ENCODE measurements at regions not wholly inside any gene's neighbourhood (a gene's known extent, or its start where the extent isn't known, plus 50 kb on each side); places are given as distances from the start of the nearest gene placed in this dataset.

DNA sequence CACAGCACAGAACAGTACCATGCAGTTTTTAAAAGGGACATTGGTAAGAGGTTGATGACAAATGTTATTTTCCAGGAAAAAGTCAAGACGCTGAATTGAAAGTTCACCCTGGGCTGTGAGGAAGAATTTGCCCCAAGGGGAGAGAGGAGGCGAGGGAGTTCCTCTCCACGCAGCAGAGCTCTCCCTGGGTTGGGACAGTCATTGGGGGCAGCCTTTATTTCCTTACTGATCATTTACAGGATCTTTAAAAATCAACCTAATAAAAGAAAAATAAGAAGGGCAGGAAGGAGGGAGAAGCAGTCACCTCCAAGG, 49.9 kb upstream of the WNT7B start:
- H3K9me3 Mint-ChIP-seq: no peaks in the 10 kb centered on the region; the same call in 2 of the 3 replicates
- H3K4me1 Mint-ChIP-seq: peaks cover 17% of the 10 kb centered on the region
- no peaks in the 10 kb centered on the region for H3K36me3 Mint-ChIP-seq (ENCODE audit: low read depth)
- no peaks in the 10 kb centered on the region for H3K36me3 ChIP-seq (ENCODE audit: insufficient read depth)
- no peak for DNase-seq (ENCODE audit: low spot score)
- H3K4me1 ChIP-seq (ENCODE audit: insufficient read depth): peaks cover 13% of the 10 kb centered on the region
- H2AFZ ChIP-seq: peak overlapping the region; percentile 85
- TF ChIP-seq EZH2phosphoT487 (IDR thresholded peaks at IDR 0.05; ENCODE audit: unreplicated experiment): no peak
- TF ChIP-seq JUNB (IDR thresholded peaks at IDR 0.05; ENCODE audit: unreplicated experiment): no peak
- TF ChIP-seq, protein P1, sequence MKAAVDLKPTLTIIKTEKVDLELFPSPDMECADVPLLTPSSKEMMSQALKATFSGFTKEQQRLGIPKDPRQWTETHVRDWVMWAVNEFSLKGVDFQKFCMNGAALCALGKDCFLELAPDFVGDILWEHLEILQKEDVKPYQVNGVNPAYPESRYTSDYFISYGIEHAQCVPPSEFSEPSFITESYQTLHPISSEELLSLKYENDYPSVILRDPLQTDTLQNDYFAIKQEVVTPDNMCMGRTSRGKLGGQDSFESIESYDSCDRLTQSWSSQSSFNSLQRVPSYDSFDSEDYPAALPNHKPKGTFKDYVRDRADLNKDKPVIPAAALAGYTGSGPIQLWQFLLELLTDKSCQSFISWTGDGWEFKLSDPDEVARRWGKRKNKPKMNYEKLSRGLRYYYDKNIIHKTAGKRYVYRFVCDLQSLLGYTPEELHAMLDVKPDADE (IDR thresholded peaks at IDR 0.05): no peak
- no peak for TF ChIP-seq ZNF114 (CRISPR knock-in tag; IDR thresholded peaks at IDR 0.05)
- TF ChIP-seq, protein P2, sequence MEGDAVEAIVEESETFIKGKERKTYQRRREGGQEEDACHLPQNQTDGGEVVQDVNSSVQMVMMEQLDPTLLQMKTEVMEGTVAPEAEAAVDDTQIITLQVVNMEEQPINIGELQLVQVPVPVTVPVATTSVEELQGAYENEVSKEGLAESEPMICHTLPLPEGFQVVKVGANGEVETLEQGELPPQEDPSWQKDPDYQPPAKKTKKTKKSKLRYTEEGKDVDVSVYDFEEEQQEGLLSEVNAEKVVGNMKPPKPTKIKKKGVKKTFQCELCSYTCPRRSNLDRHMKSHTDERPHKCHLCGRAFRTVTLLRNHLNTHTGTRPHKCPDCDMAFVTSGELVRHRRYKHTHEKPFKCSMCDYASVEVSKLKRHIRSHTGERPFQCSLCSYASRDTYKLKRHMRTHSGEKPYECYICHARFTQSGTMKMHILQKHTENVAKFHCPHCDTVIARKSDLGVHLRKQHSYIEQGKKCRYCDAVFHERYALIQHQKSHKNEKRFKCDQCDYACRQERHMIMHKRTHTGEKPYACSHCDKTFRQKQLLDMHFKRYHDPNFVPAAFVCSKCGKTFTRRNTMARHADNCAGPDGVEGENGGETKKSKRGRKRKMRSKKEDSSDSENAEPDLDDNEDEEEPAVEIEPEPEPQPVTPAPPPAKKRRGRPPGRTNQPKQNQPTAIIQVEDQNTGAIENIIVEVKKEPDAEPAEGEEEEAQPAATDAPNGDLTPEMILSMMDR (conservative IDR thresholded peaks at IDR 0.05; ENCODE audit: low read depth in 2 of 2): no peak
- TF ChIP-seq POLR2AphosphoS5 (IDR thresholded peaks at IDR 0.05; ENCODE audit: low read depth): no peak
- no peaks in the 10 kb centered on the region for H3K79me2 ChIP-seq (replicated peaks; ENCODE audit: insufficient read depth)
- no peaks in the 10 kb centered on the region for H3K9me2 ChIP-seq (ENCODE audit: insufficient read depth)
- ATAC-seq: no peak
- H3K27me3 ChIP-seq (ENCODE audit: insufficient read depth): peaks cover 38% of the 10 kb centered on the region
- peak overlapping the region; percentile 57 for H3K4me3 ChIP-seq
- H3K27me3 Mint-ChIP-seq (ENCODE audit: insufficient read depth, low read depth, poor library complexity): peaks cover 45% of the 10 kb centered on the region
- no peak overlapping the region for H3K27ac Mint-ChIP-seq
- H4K20me1 ChIP-seq (replicated peaks; ENCODE audit: insufficient read depth): no peaks in the 10 kb centered on the region
- H3K4me3 Mint-ChIP-seq: peak overlapping the region; percentile 70
- H3K4me2 ChIP-seq: peak overlapping the region; percentile 82
- H3K27ac ChIP-seq (ENCODE audit: low read depth): no peak overlapping the region
- 0 out of 2 replicates have a peak, but pooled peaks cover 6% of the 10 kb centered on the region for H3F3A ChIP-seq (replicated peaks; ENCODE audit: low read depth)

DNA sequence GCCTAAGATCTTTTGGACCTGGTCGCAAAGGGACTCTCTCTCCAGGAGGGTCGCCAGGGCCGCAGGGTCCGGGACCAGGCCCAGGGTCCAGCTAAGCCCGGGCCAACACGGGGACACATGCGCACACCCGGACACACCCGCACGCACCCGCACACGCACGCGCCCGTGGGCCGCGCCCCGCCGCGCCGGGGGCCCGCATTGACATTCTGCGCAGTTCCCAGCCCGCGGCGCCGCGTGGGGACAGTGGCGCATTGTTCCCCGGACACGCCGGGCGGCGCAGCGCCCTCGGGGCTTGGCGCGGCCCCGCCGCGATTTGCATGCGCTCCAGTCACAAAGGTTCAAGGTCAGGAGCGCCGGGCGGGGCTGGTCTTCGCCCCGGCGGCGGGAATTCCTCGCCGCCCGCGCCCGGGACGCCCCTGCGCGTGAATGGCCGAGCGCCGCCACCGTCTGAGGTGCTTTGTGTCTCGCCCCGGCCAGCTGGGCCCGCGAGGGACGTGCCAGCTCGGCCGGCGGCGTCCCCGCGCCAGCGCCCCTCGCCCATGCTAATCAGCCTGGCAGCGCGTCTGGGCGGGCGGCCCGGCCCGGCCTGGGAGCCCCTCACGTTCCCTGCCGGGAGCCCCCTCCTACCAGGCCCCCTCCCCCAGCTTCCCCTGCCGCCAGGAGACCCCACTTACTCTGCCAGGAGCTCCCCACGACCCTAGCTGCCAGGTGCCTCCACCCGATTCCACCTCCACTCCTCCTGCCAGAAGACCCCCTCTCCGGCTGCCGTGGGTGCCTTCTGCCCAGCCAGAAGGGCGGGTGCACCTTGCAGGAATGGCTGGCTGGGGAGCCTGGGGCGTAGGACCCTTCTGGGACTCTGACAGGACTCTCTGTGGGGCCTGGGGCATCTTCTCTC, 50.5 kb upstream of the WNT7B start:
- Histone ChIP-seq H3K4me2 (peak overlapping the region; percentile 82), H4K20me1 (replicated peaks; ENCODE audit: insufficient read depth) (no peaks in the 10 kb centered on the region), H3F3A (replicated peaks; ENCODE audit: low read depth) (0 out of 2 replicates have a peak, but pooled peaks cover 6% of the 10 kb centered on the region), H3K36me3 (ENCODE audit: insufficient read depth) (no peaks in the 10 kb centered on the region), H3K79me2 (replicated peaks; ENCODE audit: insufficient read depth) (no peaks in the 10 kb centered on the region), H3K4me3 (peak overlapping the region; percentile 57), H3K27ac (ENCODE audit: low read depth) (no peak overlapping the region), H3K9me2 (ENCODE audit: insufficient read depth) (no peaks in the 10 kb centered on the region), H2AFZ (peak overlapping the region; percentile 85), H3K4me1 (ENCODE audit: insufficient read depth) (peaks cover 19% of the 10 kb centered on the region), H3K27me3 (ENCODE audit: insufficient read depth) (peaks cover 38% of the 10 kb centered on the region)
- ATAC-seq (peak; percentile 47), DNase-seq (ENCODE audit: low spot score) (peak; percentile 59)
- H3K4me1 Mint-ChIP-seq: peaks cover 23% of the 10 kb centered on the region
- H3K27me3 Mint-ChIP-seq (ENCODE audit: insufficient read depth, low read depth, poor library complexity): peaks cover 47% of the 10 kb centered on the region
- peak overlapping the region; percentile 70 for H3K4me3 Mint-ChIP-seq
- H3K9me3 Mint-ChIP-seq: no peaks in the 10 kb centered on the region; the same call in 2 of the 3 replicates
- H3K36me3 Mint-ChIP-seq (ENCODE audit: low read depth): no peaks in the 10 kb centered on the region
- no peak for TF ChIP-seq CREB1 (CRISPR knock-in tag; IDR thresholded peaks at IDR 0.05; ENCODE audit: low read depth)
- peak; percentile 10 for TF ChIP-seq EZH2 (IDR thresholded peaks at IDR 0.05; ENCODE audit: low read depth, unreplicated experiment)
- TF ChIP-seq NANOG (IDR thresholded peaks at IDR 0.05; ENCODE audit: borderline replicate concordance): no peak
- no peak for TF ChIP-seq POLR2AphosphoS5 (IDR thresholded peaks at IDR 0.05; ENCODE audit: low read depth)
- H3K27ac Mint-ChIP-seq: no peak overlapping the region

Measured in GM23338 (cell line).